22Rv1 (cell line): ENCODE measurements at regions not wholly inside any gene's neighbourhood (a gene's known extent, or its start where the extent isn't known, plus 50 kb on each side); places are given as distances from the start of the nearest gene placed in this dataset.

Experiments
- H3K27ac ChIP-seq: fragments of 450-650 bp; 2 replicates; pipeline ENCODE4 v1.5.1; 2017
- ZFX ChIP-seq: fragments of 450-650 bp; IDR thresholded peaks from 2 replicates; pipeline ENCODE4 v1.6.1; 2017; ENCODE audit warnings: antibody characterized with exemption, borderline replicate concordance
- TF ChIP-seq, protein P1 (sequence below): fragments of 450-650 bp; IDR thresholded peaks from 2 replicates; pipeline ENCODE4 v1.5.1; 2017; ENCODE audit warnings: mild to moderate bottlenecking

GRCh38 chr9:29796291-29796952 is 2223.1 kb upstream of the C9orf72 start:
- H3K27ac ChIP-seq = no peak overlapping the region
- TF ChIP-seq, protein P1, sequence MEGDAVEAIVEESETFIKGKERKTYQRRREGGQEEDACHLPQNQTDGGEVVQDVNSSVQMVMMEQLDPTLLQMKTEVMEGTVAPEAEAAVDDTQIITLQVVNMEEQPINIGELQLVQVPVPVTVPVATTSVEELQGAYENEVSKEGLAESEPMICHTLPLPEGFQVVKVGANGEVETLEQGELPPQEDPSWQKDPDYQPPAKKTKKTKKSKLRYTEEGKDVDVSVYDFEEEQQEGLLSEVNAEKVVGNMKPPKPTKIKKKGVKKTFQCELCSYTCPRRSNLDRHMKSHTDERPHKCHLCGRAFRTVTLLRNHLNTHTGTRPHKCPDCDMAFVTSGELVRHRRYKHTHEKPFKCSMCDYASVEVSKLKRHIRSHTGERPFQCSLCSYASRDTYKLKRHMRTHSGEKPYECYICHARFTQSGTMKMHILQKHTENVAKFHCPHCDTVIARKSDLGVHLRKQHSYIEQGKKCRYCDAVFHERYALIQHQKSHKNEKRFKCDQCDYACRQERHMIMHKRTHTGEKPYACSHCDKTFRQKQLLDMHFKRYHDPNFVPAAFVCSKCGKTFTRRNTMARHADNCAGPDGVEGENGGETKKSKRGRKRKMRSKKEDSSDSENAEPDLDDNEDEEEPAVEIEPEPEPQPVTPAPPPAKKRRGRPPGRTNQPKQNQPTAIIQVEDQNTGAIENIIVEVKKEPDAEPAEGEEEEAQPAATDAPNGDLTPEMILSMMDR = no peak
- no peak for TF ChIP-seq ZFX

DNA sequence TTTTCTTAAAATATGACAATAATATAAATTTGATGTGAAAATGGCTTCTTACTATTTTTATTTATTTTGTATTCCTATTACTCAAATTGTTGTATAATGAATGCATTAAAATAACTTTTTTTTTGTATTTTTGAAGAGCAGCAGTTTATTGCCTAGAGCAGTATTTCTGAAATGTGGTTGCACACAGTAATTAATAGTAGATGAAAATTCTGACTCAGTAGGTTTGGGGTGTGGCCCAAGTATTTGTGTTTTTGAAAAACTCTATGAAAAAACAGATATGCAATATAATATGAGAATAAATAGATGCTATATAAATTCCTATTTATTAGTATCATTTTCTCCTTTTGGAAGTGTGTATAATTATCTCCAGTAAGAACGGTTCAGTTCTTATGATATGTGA is 2225.3 kb upstream of the C9orf72 start:
- no peak overlapping the region for H3K27ac ChIP-seq
- TF ChIP-seq, protein P1 = no peak
- TF ChIP-seq ZFX = no peak

DNA sequence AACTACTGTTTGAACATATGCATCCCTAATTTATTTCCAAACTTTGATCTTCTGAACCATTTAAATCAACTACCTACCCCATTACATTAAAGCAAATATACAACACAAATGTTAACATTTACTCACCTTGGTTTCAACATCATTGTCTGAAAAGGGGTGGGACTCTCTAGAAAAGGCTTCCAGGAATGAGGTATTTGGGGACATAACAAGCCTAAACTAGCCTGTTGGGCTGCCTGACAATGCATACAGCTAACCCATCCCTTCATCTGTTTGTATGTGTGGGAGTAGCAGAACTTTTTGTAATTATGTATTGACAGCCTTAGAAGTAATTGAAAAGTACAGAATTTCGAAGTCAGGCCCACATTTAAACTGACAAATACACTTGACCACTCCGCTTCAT is 2225.9 kb upstream of the C9orf72 start:
- TF ChIP-seq, protein P1 = no peak
- no peak for TF ChIP-seq ZFX
- H3K27ac ChIP-seq = no peak overlapping the region

GRCh38 chr9:29800821-29801220 is 2227.5 kb upstream of the C9orf72 start:
- no peak for TF ChIP-seq ZFX
- TF ChIP-seq, protein P1 = no peak
- H3K27ac ChIP-seq = no peak overlapping the region

- no peak overlapping the region for H3K27ac ChIP-seq
- TF ChIP-seq, protein P1 = no peak
- no peak for TF ChIP-seq ZFX
Observed at GRCh38 chr9:29802454-29802853, 2229.2 kb upstream of the C9orf72 start.

DNA sequence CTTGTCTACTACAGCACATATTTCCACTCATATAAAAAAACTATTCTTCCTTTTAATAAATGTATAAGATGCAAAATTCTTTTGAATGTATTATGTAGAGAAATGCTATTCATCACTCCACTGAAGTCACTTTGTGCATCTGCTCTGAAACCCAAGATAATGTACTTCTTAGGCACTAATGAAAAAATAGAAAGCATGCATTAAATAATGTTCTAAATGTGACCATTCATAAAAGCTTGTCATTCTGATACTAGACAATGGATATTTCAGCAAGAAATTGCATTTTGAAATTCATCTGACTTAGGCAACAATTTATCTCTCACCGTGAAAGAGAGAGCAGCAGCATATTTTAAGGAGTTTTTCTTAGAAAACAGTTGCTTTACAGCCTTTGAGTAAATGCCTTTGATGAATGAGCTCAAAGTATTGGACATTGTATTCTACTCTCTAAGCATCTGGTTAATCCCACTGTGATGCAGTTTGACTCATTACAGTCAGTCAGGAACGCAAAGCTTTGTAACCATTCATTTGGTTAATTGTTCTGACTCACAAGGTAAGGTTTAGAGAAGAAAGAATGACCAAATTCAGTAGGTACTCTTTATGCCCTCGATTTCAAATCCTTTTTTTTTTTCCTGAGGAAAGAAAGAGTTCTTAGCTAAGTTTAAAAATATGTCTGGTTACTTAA is 2233.8 kb upstream of the C9orf72 start:
- no peak overlapping the region for H3K27ac ChIP-seq
- TF ChIP-seq, protein P1 = no peak
- TF ChIP-seq ZFX = no peak
